HepG2 (cell line): ENCODE measurements at regions not wholly inside any gene's neighbourhood (a gene's known extent, or its start where the extent isn't known, plus 50 kb on each side); places are given as distances from the start of the nearest gene placed in this dataset.

Experiments used
- ATAC-seq: fragments of 200-7000 bp; cut with Tn5 transposase; 3 replicates; pipeline ENCODE4 v1.9.1; 2020; ENCODE audit warnings: mild to moderate bottlenecking, moderate library complexity
- BruUV-seq: library from RNA; stranded (reverse); fragments of 400-500 nt; replicated peaks from 2 replicates; lab custom pipeline; 2021; lab: Mats Ljungman, UMichigan
- CTCF ChIA-PET: fragments of 300-600 bp; formaldehyde crosslinking; extraction: SDS; loops from one replicate; lab custom pipeline; 2021; ENCODE audit warnings: low total read pairs, inconsistent platforms, low intra/inter-chr PET ratio; lab: Yijun Ruan, JAX
- POLR2A ChIA-PET: fragments of 350-600 bp; sonication (Branson Sonifier 250); formaldehyde crosslinking; loops from one replicate; lab custom pipeline; 2020; ENCODE audit warnings: antibody characterized with exemption, inconsistent platforms; lab: Yijun Ruan, JAX
- DNase-seq: peaks from one replicate; pipeline ENCODE4 v3.0.0-alpha.2; 2015; ENCODE audit warnings: low spot score
- FAIRE-seq: peaks from 3 replicates; lab custom pipeline; 2011; peaks lifted over from hg19 to GRCh38; lab: Jason Lieb, UNC
- H2AFZ ChIP-seq: one replicate; pipeline ENCODE4 v1.6.1; 2011; ENCODE audit warnings: low read length, inconsistent platforms
- H3K27ac ChIP-seq: fragments of 300-600 bp; 3 replicates; pipeline ENCODE4 v1.8.0; 2011; ENCODE audit warnings: mixed run types, mild to moderate bottlenecking, mixed read lengths, low read length, inconsistent platforms; ENCODE audit not compliant: insufficient read depth; ENCODE audit errors: extremely low read length
- H3K27me3 ChIP-seq, 2 experiments: fragments of 200-600 bp in 1 of 2; 2 replicates in 1 of 2; 3 replicates in 1 of 2; pipeline versions ENCODE4 v1.6.0 to v1.8.0; 2011; ENCODE audit warnings: low read length in 2 of 2, mild to moderate bottlenecking in 2 of 2, moderate library complexity in 2 of 2, inconsistent platforms in 1 of 2; ENCODE audit not compliant: insufficient read depth in 2 of 2, control insufficient read depth in 1 of 2
- H3K36me3 ChIP-seq, 2 experiments: fragments of 200-600 bp in 1 of 2; replicated peaks in 1 of 2; 2 replicates in 1 of 2; 3 replicates in 1 of 2; pipeline versions ENCODE4 v1.5.1 to v1.8.0; 2011; ENCODE audit warnings: low read length in 2 of 2, inconsistent platforms in 1 of 2; ENCODE audit not compliant: insufficient read depth in 2 of 2, control insufficient read depth in 1 of 2
- H3K4me1 ChIP-seq: 2 replicates; pipeline ENCODE4 v1.5.1; 2012; ENCODE audit warnings: low read length, inconsistent platforms; ENCODE audit not compliant: insufficient read depth
- H3K4me2 ChIP-seq: 2 replicates; pipeline ENCODE4 v1.6.0; 2011; ENCODE audit warnings: low read depth, low read length, inconsistent platforms
- H3K4me3 ChIP-seq, 3 experiments: fragments of 200-600 bp in 1 of 3; sonication (generic), shearing (Covaris generic) in 1 of 3; replicated peaks in 1 of 3; 2 replicates each; pipeline ENCODE4 v1.5.1; 2011 to 2016; ENCODE audit warnings: low read length in 3 of 3, inconsistent platforms in 2 of 3, low read depth in 2 of 3, mild to moderate bottlenecking in 2 of 3, control low read depth in 1 of 3, mixed read lengths in 1 of 3; ENCODE audit not compliant: insufficient read depth in 1 of 3
- H3K79me2 ChIP-seq: one replicate; pipeline ENCODE4 v1.6.1; 2011; ENCODE audit warnings: low read length, inconsistent platforms; ENCODE audit not compliant: insufficient read depth
- H3K9ac ChIP-seq: 2 replicates; pipeline ENCODE4 v1.6.0; 2011; ENCODE audit warnings: mild to moderate bottlenecking, low read depth, low read length, inconsistent platforms; ENCODE audit not compliant: insufficient read depth
- H3K9me3 ChIP-seq: 2 replicates; pipeline ENCODE4 v1.5.1; 2012; ENCODE audit warnings: mild to moderate bottlenecking, low read length
- H4K20me1 ChIP-seq: 2 replicates; pipeline ENCODE4 v1.6.0; 2011; ENCODE audit warnings: inconsistent platforms, mild to moderate bottlenecking, low read length, moderate library complexity; ENCODE audit not compliant: insufficient read depth
- HNRNPK ChIP-seq: fragments of 200-400 bp; formaldehyde crosslinking; IDR thresholded peaks from 2 replicates; pipeline ENCODE4 v1.6.1; 2018; ENCODE audit warnings: low read length, low read depth, moderate library complexity, mild to moderate bottlenecking; ENCODE audit not compliant: poor library complexity, severe bottlenecking
- JDP2 ChIP-seq: sonication (generic); formaldehyde crosslinking; IDR thresholded peaks from 2 replicates; pipeline ENCODE4 v1.8.1; 2022; ENCODE audit warnings: missing genetic modification reagents, borderline replicate concordance
- NCOR1 ChIP-seq: fragments of 200-600 bp; sonication (generic); IDR thresholded peaks from 2 replicates; pipeline ENCODE4 v1.7.0; 2017; ENCODE audit warnings: antibody characterized with exemption, low read length, borderline replicate concordance
- NFIC ChIP-seq: IDR thresholded peaks from 2 replicates; pipeline ENCODE4 v1.6.1; 2012; ENCODE audit warnings: mild to moderate bottlenecking, low read length, inconsistent platforms
- SIN3A ChIP-seq: IDR thresholded peaks from 2 replicates; pipeline ENCODE4 v1.6.1; 2011; ENCODE audit warnings: low read depth, mild to moderate bottlenecking, control low read depth, low read length, borderline replicate concordance
- TERF1 ChIP-seq: sonication (generic); formaldehyde crosslinking; IDR thresholded peaks from 2 replicates; pipeline ENCODE4 v1.8.0; 2022; ENCODE audit warnings: mild to moderate bottlenecking, missing genetic modification reagents, moderate library complexity
- ZFP41 ChIP-seq: sonication (generic); formaldehyde crosslinking; IDR thresholded peaks from 2 replicates; pipeline ENCODE4 v1.4.0; 2020; ENCODE audit warnings: mild to moderate bottlenecking, missing genetic modification reagents, borderline replicate concordance
- ZMYM4 ChIP-seq: sonication (generic); formaldehyde crosslinking; IDR thresholded peaks from 2 replicates; pipeline ENCODE4 v1.8.1; 2023; ENCODE audit warnings: mild to moderate bottlenecking, missing genetic modification reagents
- ZNF136 ChIP-seq: sonication (generic); formaldehyde crosslinking; IDR thresholded peaks from 2 replicates; pipeline ENCODE4 v1.8.1; 2022; ENCODE audit warnings: low read depth, mild to moderate bottlenecking, moderate library complexity, missing genetic modification reagents
- ZNF543 ChIP-seq: sonication (generic); formaldehyde crosslinking; IDR thresholded peaks from 2 replicates; pipeline ENCODE4 v1.4.0; 2020; ENCODE audit warnings: mild to moderate bottlenecking, missing genetic modification reagents
- ZNF547 ChIP-seq: sonication (generic); formaldehyde crosslinking; IDR thresholded peaks from 2 replicates; pipeline ENCODE4 v1.5.1; 2020; ENCODE audit warnings: mild to moderate bottlenecking, missing genetic modification reagents
- ZNF644 ChIP-seq: IDR thresholded peaks from 2 replicates; pipeline ENCODE4 v1.6.1; 2016; ENCODE audit warnings: low read depth
- ZNF850 ChIP-seq: sonication (generic); formaldehyde crosslinking; conservative IDR thresholded peaks from 2 replicates; pipeline ENCODE4 v1.9.0; 2021; ENCODE audit warnings: mild to moderate bottlenecking, missing genetic modification reagents
- WGBS: methylation state at CpG from one replicate; pipeline ENCODE4 v1.1.6; 2017; ENCODE audit warnings: low lambda C conversion rate; 5-methylcytosine and 5-hydroxymethylcytosine counted together
- in situ Hi-C: cut with HindIII; loops from 2 replicates; pipeline ENCODE4 v1.10.0; 2017; ENCODE audit warnings: low pct_unique_long_range_greater_than_20kb; ENCODE audit not compliant: extremely low pct_ligation_motif_present
- intact Hi-C: fragments of 100-400 bp; cut with micrococcal nuclease; formaldehyde crosslinking; loops from one replicate; pipeline ENCODE4 v1.10.0; 2022; ENCODE audit not compliant: unreplicated experiment

DNA sequence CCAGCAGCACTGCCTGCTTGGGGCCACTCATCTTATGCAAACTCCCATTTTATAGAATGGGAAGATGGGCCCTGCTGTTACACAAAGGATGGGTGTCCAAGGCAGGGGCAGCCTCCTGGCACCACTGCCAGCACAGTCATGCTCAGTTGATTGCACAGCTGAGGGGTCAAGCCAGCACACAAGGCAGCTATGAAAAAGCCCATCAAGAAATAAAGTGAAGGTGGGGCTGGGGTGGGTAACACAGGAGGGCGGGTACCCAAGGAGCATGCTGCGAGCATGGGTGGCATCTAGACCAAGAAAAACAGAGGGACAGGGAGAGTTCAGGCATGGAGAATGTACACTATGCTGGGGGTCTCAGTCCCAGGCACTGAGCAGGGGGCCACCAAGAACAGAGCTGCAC is 74.7 kb upstream of the UNC5B start:
- intact Hi-C loops, result no loop called here
- CTCF ChIA-PET, result no interaction called here
- Histone ChIP-seq H2AFZ (no peak overlapping the region), H3K27me3 (peaks cover 5 to 37% of the 10 kb centered on the region in 2 experiments; a peak in 4 of 5 replicates), H3K4me1 (no peaks in the 10 kb centered on the region), H3K79me2 (no peaks in the 10 kb centered on the region), H3K9me3 (no peaks in the 10 kb centered on the region), H3K4me2 (no peak overlapping the region), H3K36me3 (no peaks in the 10 kb centered on the region), H3K9ac (no peak overlapping the region), H3K4me3 (no peak overlapping the region), H4K20me1 (no peaks in the 10 kb centered on the region), H3K27ac (no peak overlapping the region)
- in situ Hi-C loops, result no loop called here
- FAIRE-seq (no peak), ATAC-seq (no peak), DNase-seq (no peak)
- no peak for TF ChIP-seq ZNF543 (CRISPR knock-in tag)
- no peak for TF ChIP-seq ZFP41
- TF ChIP-seq ZNF547 (CRISPR knock-in tag), result no peak
- no peak for TF ChIP-seq TERF1 (CRISPR knock-in tag)
- no peak for TF ChIP-seq ZMYM4 (CRISPR knock-in tag)
- TF ChIP-seq ZNF644 (CRISPR knock-in tag), result no peak
- no peak for TF ChIP-seq NCOR1
- TF ChIP-seq ZNF136 (CRISPR knock-in tag), result no peak
- TF ChIP-seq JDP2 (CRISPR knock-in tag), result no peak
- no peak for TF ChIP-seq NFIC
- no peak for TF ChIP-seq SIN3A
- no peak for TF ChIP-seq ZNF850 (CRISPR knock-in tag)
- TF ChIP-seq HNRNPK, result no peak
- BruUV-seq, result no TSS peak
- POLR2A ChIA-PET, result no interaction called here
- WGBS, result 4% methylated on average over 2 of the region's 2 CpGs
